OCI-LY7 (cell line): ENCODE measurements at regions not wholly inside any gene's neighbourhood (a gene's known extent, or its start where the extent isn't known, plus 50 kb on each side); places are given as distances from the start of the nearest gene placed in this dataset.

Source experiments
- EZH2phosphoT487 ChIP-seq: fragments of 200-600 bp; sonication (generic); IDR thresholded peaks from 2 replicates; pipeline ENCODE4 v1.6.1; 2018; ENCODE audit warnings: low read depth, borderline replicate concordance, mild to moderate bottlenecking, mixed run types, antibody characterized with exemption, low read length, moderate library complexity, mixed read lengths
- TF ChIP-seq, protein P1 (sequence below): fragments of 200-600 bp; sonication (generic); conservative IDR thresholded peaks from 2 replicates; pipeline ENCODE4 v1.5.1; 2014; ENCODE audit warnings: mild to moderate bottlenecking, antibody characterized with exemption, low read length, moderate library complexity, mixed read lengths

DNA sequence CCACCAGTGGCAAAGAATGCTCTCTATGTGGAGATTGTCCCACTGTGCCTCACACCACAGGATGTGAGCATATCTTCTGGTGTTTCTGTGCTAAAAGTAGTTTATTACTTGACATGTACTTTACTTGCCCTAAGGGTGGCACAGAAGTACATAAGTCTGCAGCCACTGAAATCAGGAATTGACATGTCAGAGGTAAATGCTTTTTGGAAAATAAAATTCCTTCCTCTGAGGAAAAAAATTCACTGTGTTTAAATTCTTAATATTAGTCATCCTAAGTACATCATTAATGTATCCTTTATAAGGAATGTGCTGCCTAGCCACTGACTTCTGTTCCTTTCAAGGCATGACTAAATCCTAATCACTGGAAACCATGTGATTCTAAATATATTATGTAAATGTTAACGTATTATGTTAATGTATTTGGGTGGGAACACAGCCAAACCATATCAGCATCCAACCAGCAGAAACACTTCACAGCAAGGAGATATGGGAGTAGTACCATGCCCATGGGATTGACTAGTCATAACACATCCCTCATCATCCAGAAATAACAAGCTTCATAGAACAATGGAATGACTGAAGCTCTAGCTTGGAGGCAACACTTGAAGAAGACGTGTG lies 239.7 kb upstream of the PPFIA2 start:
- TF ChIP-seq, protein P1, sequence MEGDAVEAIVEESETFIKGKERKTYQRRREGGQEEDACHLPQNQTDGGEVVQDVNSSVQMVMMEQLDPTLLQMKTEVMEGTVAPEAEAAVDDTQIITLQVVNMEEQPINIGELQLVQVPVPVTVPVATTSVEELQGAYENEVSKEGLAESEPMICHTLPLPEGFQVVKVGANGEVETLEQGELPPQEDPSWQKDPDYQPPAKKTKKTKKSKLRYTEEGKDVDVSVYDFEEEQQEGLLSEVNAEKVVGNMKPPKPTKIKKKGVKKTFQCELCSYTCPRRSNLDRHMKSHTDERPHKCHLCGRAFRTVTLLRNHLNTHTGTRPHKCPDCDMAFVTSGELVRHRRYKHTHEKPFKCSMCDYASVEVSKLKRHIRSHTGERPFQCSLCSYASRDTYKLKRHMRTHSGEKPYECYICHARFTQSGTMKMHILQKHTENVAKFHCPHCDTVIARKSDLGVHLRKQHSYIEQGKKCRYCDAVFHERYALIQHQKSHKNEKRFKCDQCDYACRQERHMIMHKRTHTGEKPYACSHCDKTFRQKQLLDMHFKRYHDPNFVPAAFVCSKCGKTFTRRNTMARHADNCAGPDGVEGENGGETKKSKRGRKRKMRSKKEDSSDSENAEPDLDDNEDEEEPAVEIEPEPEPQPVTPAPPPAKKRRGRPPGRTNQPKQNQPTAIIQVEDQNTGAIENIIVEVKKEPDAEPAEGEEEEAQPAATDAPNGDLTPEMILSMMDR: no peak
- no peak for TF ChIP-seq EZH2phosphoT487
